IMR-90 (cell line): ENCODE measurements at regions not wholly inside any gene's neighbourhood (a gene's known extent, or its start where the extent isn't known, plus 50 kb on each side); places are given as distances from the start of the nearest gene placed in this dataset.

Experiments used
- ATAC-seq: fragments of 200-7000 bp; cut with Tn5 transposase; 2 replicates; pipeline ENCODE4 v1.9.1; 2020; ENCODE audit warnings: low read depth, mild to moderate bottlenecking, moderate library complexity
- BruUV-seq: library from RNA; stranded (reverse); fragments of 400-500 nt; replicated peaks from 2 replicates; lab custom pipeline; 2021; lab: Mats Ljungman, UMichigan
- CTCF ChIA-PET: fragments of 300-600 bp; formaldehyde crosslinking; extraction: SDS; loops from one replicate; lab custom pipeline; 2021; ENCODE audit warnings: antibody characterized with exemption; lab: Yijun Ruan, JAX
- POLR2A ChIA-PET: fragments of 300-600 bp; sonication (Branson Sonifier 250); formaldehyde crosslinking; loops from one replicate; lab custom pipeline; 2022; ENCODE audit warnings: antibody characterized with exemption; ENCODE audit not compliant: unreplicated experiment; lab: Charles Lee
- DNase-seq: peaks from one replicate; pipeline ENCODE4 v3.0.0; 2013
- H2AFZ ChIP-seq: replicated peaks from 2 replicates; pipeline ENCODE3; 2013; ENCODE audit warnings: low read length, mild to moderate bottlenecking; ENCODE audit not compliant: poor library complexity
- H2AK5ac ChIP-seq: 2 replicates; pipeline ENCODE4 v1.6.1; 2013; ENCODE audit warnings: low read depth, low read length, inconsistent platforms
- H2AK9ac ChIP-seq: replicated peaks from 2 replicates; pipeline ENCODE3; 2013; ENCODE audit warnings: mild to moderate bottlenecking, low read depth, low read length, moderate library complexity; ENCODE audit not compliant: poor library complexity
- H2BK120ac ChIP-seq: 2 replicates; pipeline ENCODE4 v1.6.1; 2013; ENCODE audit warnings: low read depth, low read length, inconsistent platforms
- H2BK15ac ChIP-seq: 3 replicates; pipeline ENCODE4 v1.6.1; 2013; ENCODE audit warnings: low read depth, low read length, inconsistent platforms
- H2BK20ac ChIP-seq: 2 replicates; pipeline ENCODE4 v1.6.1; 2013; ENCODE audit warnings: low read depth, mild to moderate bottlenecking, inconsistent platforms, low read length, moderate library complexity
- H2BK5ac ChIP-seq: 2 replicates; pipeline ENCODE4 v1.6.1; 2013; ENCODE audit warnings: mild to moderate bottlenecking, low read depth, low read length, inconsistent platforms; ENCODE audit not compliant: poor library complexity, severe bottlenecking
- H3K14ac ChIP-seq: replicated peaks from 2 replicates; pipeline ENCODE4 v1.6.1; 2013; ENCODE audit warnings: low read depth, low read length, inconsistent platforms
- H3K18ac ChIP-seq: 2 replicates; pipeline ENCODE4 v1.6.1; 2013; ENCODE audit warnings: low read depth, low read length, control low read depth
- H3K23ac ChIP-seq: 2 replicates; pipeline ENCODE4 v1.6.1; 2013; ENCODE audit warnings: low read depth, low read length, inconsistent platforms
- H3K27ac ChIP-seq: 2 replicates; pipeline ENCODE4 v1.5.1; 2013; ENCODE audit warnings: mild to moderate bottlenecking, control low read depth, low read length; ENCODE audit not compliant: insufficient read depth
- H3K27me3 ChIP-seq: 2 replicates; pipeline ENCODE4 v1.6.1; 2013; ENCODE audit warnings: low read length; ENCODE audit not compliant: control insufficient read depth, insufficient read depth
- H3K36me3 ChIP-seq: 2 replicates; pipeline ENCODE4 v1.6.1; 2013; ENCODE audit warnings: low read length, mixed read lengths; ENCODE audit not compliant: control insufficient read depth, insufficient read depth
- H3K4ac ChIP-seq: 2 replicates; pipeline ENCODE4 v1.6.1; 2013; ENCODE audit warnings: low read depth, low read length, inconsistent platforms
- H3K4me1 ChIP-seq: 2 replicates; pipeline ENCODE4 v1.6.1; 2013; ENCODE audit warnings: low read length, mixed read lengths; ENCODE audit not compliant: control insufficient read depth, insufficient read depth
- H3K4me2 ChIP-seq: 2 replicates; pipeline ENCODE4 v1.6.1; 2013; ENCODE audit warnings: low read depth, mild to moderate bottlenecking, control low read depth, low read length, moderate library complexity
- H3K4me3 ChIP-seq: 2 replicates; pipeline ENCODE4 v1.5.1; 2013; ENCODE audit warnings: low read depth, mild to moderate bottlenecking, control low read depth, low read length, moderate library complexity; ENCODE audit not compliant: insufficient read depth
- H3K56ac ChIP-seq: 2 replicates; pipeline ENCODE4 v1.6.1; 2013; ENCODE audit warnings: low read length, inconsistent platforms; ENCODE audit not compliant: insufficient read depth; ENCODE audit errors: extremely low read depth
- H3K79me1 ChIP-seq, 2 experiments: 2 replicates each; pipeline ENCODE4 v1.6.1; 2013; ENCODE audit warnings: low read length in 2 of 2, inconsistent platforms in 1 of 2, low read depth in 1 of 2
- H3K9ac ChIP-seq: 2 replicates; pipeline ENCODE4 v1.6.1; 2013; ENCODE audit warnings: low read depth, low read length, control low read depth
- H3K9me1 ChIP-seq: 2 replicates; pipeline ENCODE4 v1.6.1; 2013; ENCODE audit warnings: low read length, inconsistent platforms; ENCODE audit not compliant: insufficient read depth
- H3K9me3 ChIP-seq: 2 replicates; pipeline ENCODE4 v1.6.1; 2013; ENCODE audit warnings: low read length; ENCODE audit not compliant: control insufficient read depth, insufficient read depth
- H4K20me1 ChIP-seq: 2 replicates; pipeline ENCODE4 v1.6.1; 2013; ENCODE audit warnings: low read length, inconsistent platforms; ENCODE audit not compliant: insufficient read depth
- H4K5ac ChIP-seq: 2 replicates; pipeline ENCODE4 v1.6.1; 2013; ENCODE audit warnings: mild to moderate bottlenecking, low read depth, low read length, control low read depth
- H4K8ac ChIP-seq, 2 experiments: 2 replicates each; pipeline ENCODE4 v1.6.1; 2013; ENCODE audit warnings: low read depth in 2 of 2, low read length in 2 of 2, control low read depth in 1 of 2, inconsistent platforms in 1 of 2
- H4K91ac ChIP-seq: 2 replicates; pipeline ENCODE4 v1.6.1; 2013; ENCODE audit warnings: low read depth, low read length, inconsistent platforms; ENCODE audit not compliant: insufficient read depth
- BHLHE40 ChIP-seq: fragments of 150-350 bp; IDR thresholded peaks from 2 replicates; pipeline ENCODE4 v1.6.1; 2016; ENCODE audit warnings: mild to moderate bottlenecking, low read depth, low read length
- CEBPB ChIP-seq: IDR thresholded peaks from 2 replicates; pipeline ENCODE4 v1.6.1; 2012; ENCODE audit warnings: low read depth, low read length, improper control_type of control experiment
- CHD1 ChIP-seq: IDR thresholded peaks from 2 replicates; pipeline ENCODE4 v1.6.1; 2012; ENCODE audit warnings: low read depth, low read length, improper control_type of control experiment
- FOS ChIP-seq: fragments of 150-350 bp; IDR thresholded peaks from 2 replicates; pipeline ENCODE4 v1.6.1; 2016; ENCODE audit warnings: low read depth, low read length
- MAFK ChIP-seq: IDR thresholded peaks from 2 replicates; pipeline ENCODE4 v1.6.1; 2012; ENCODE audit warnings: low read depth, low read length, improper control_type of control experiment
- MAZ ChIP-seq: IDR thresholded peaks from 2 replicates; pipeline ENCODE4 v1.6.1; 2012; ENCODE audit warnings: low read depth, mild to moderate bottlenecking, low read length, improper control_type of control experiment, moderate library complexity, borderline replicate concordance
- MXI1 ChIP-seq: IDR thresholded peaks from 2 replicates; pipeline ENCODE4 v1.6.1; 2012; ENCODE audit warnings: low read depth, mild to moderate bottlenecking, low read length, moderate library complexity, borderline replicate concordance
- NFE2L2 ChIP-seq: fragments of 150-350 bp; IDR thresholded peaks from 2 replicates; pipeline ENCODE4 v1.6.1; 2016; ENCODE audit warnings: low read depth, mild to moderate bottlenecking, low read length
- POLR2A ChIP-seq: IDR thresholded peaks from 2 replicates; pipeline ENCODE4 v1.6.1; 2012; ENCODE audit warnings: mild to moderate bottlenecking, low read depth, low read length
- RAD21 ChIP-seq: IDR thresholded peaks from 2 replicates; pipeline ENCODE4 v1.6.1; 2012; ENCODE audit warnings: low read length, improper control_type of control experiment
- RCOR1 ChIP-seq: IDR thresholded peaks from 2 replicates; pipeline ENCODE4 v1.6.1; 2012; ENCODE audit warnings: mild to moderate bottlenecking, low read length, improper control_type of control experiment; ENCODE audit not compliant: insufficient replicate concordance
- RFX5 ChIP-seq: IDR thresholded peaks from 2 replicates; pipeline ENCODE4 v1.8.0; 2012; ENCODE audit warnings: low read depth, mild to moderate bottlenecking, low read length, moderate library complexity
- SMC3 ChIP-seq: fragments of 150-350 bp; IDR thresholded peaks from 2 replicates; pipeline ENCODE4 v1.6.1; 2016; ENCODE audit warnings: low read depth, mild to moderate bottlenecking, antibody characterized with exemption, low read length, moderate library complexity
- WGBS, 2 experiments: methylation state at CpG; one replicate each; pipeline versions ENCODE4 v1.1.5 to v1.1.7; 2013; ENCODE audit warnings: missing lambda C conversion rate in 2 of 2; ENCODE audit not compliant: insufficient read length in 1 of 2; ENCODE audit errors: extremely low coverage in 2 of 2; 5-methylcytosine and 5-hydroxymethylcytosine counted together
- dilution Hi-C: fragments of 300-500 bp; cut with HindIII; formaldehyde crosslinking; loops from one replicate; pipeline ENCODE4 v1.14.3; 2018; ENCODE audit warnings: low sequenced_read_pairs; ENCODE audit not compliant: unreplicated experiment
- in situ Hi-C: fragments of 300-500 bp; cut with MboI; formaldehyde crosslinking; loops from 3 replicates; pipeline ENCODE4 v1.14.3; 2019; ENCODE audit warnings: low sequenced_read_pairs, inconsistent platforms, mixed read lengths
- intact Hi-C: fragments of 100-400 bp; cut with micrococcal nuclease; formaldehyde crosslinking; loops from 2 replicates; pipeline ENCODE4 v1.10.0; 2022
- TF ChIP-seq, protein P1 (sequence below): conservative IDR thresholded peaks from 2 replicates; pipeline ENCODE4 v1.5.1; 2012; ENCODE audit warnings: mild to moderate bottlenecking, low read depth, low read length, improper control_type of control experiment
- TF ChIP-seq, protein P2 (sequence below): fragments of 150-350 bp; IDR thresholded peaks from 2 replicates; pipeline ENCODE4 v1.6.1; 2017; ENCODE audit warnings: mild to moderate bottlenecking, antibody characterized with exemption, low read length, low read depth
- TF ChIP-seq, protein P3 (sequence below): fragments of 150-350 bp; IDR thresholded peaks from 2 replicates; pipeline ENCODE4 v1.6.1; 2016; ENCODE audit warnings: low read depth, mild to moderate bottlenecking, low read length, moderate library complexity, borderline replicate concordance

DNA sequence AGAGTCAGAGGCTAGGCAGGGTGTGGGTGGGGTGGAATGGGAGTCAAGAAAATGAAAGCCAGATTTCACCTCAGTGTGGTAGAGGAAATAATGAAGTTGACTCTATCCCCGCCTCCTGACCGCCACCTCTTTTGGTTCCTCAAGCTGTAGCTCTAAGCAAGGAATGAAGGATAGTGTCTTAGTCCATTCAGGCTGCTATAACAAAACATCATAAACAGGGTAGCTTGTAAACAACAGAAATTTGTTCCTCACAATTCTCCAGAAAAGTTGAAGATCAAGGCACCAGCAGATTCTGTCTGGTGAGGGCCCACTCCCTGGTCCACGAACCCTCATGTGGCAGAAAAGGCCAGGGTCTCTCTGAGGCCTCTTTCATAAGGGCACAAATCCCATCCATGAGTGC lies 109.1 kb upstream of the AMN1 start:
- H2BK20ac ChIP-seq: no peak overlapping the region
- H2AFZ ChIP-seq: no peak overlapping the region
- no peak overlapping the region for H4K8ac ChIP-seq
- H3K9ac ChIP-seq: no peak overlapping the region
- H3K27ac ChIP-seq: no peak overlapping the region
- no peaks in the 10 kb centered on the region for H3K4me1 ChIP-seq
- WGBS, 2 experiments: no CpG with 5 or more reads among the region's 3 CpGs
- no peak overlapping the region for H4K5ac ChIP-seq
- H3K4me3 ChIP-seq: no peak overlapping the region
- intact Hi-C loops: no loop called here
- POLR2A ChIA-PET: no interaction called here
- ATAC-seq: no peak
- no peaks in the 10 kb centered on the region for H4K20me1 ChIP-seq
- H2AK5ac ChIP-seq: no peak overlapping the region
- H2BK120ac ChIP-seq: no peak overlapping the region
- dilution Hi-C loops: no loop called here
- no peaks in the 10 kb centered on the region for H3K36me3 ChIP-seq
- no peak for TF ChIP-seq POLR2A
- TF ChIP-seq SMC3: no peak
- TF ChIP-seq CHD1: no peak
- TF ChIP-seq RAD21: no peak
- TF ChIP-seq MAFK: no peak
- no peak for TF ChIP-seq FOS
- TF ChIP-seq, protein P1, sequence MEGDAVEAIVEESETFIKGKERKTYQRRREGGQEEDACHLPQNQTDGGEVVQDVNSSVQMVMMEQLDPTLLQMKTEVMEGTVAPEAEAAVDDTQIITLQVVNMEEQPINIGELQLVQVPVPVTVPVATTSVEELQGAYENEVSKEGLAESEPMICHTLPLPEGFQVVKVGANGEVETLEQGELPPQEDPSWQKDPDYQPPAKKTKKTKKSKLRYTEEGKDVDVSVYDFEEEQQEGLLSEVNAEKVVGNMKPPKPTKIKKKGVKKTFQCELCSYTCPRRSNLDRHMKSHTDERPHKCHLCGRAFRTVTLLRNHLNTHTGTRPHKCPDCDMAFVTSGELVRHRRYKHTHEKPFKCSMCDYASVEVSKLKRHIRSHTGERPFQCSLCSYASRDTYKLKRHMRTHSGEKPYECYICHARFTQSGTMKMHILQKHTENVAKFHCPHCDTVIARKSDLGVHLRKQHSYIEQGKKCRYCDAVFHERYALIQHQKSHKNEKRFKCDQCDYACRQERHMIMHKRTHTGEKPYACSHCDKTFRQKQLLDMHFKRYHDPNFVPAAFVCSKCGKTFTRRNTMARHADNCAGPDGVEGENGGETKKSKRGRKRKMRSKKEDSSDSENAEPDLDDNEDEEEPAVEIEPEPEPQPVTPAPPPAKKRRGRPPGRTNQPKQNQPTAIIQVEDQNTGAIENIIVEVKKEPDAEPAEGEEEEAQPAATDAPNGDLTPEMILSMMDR: no peak
- no peak for TF ChIP-seq NFE2L2
- TF ChIP-seq RFX5: no peak
- TF ChIP-seq, protein P2, sequence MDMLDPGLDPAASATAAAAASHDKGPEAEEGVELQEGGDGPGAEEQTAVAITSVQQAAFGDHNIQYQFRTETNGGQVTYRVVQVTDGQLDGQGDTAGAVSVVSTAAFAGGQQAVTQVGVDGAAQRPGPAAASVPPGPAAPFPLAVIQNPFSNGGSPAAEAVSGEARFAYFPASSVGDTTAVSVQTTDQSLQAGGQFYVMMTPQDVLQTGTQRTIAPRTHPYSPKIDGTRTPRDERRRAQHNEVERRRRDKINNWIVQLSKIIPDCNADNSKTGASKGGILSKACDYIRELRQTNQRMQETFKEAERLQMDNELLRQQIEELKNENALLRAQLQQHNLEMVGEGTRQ: no peak
- no peak for TF ChIP-seq MXI1
- no peak for TF ChIP-seq MAZ
- TF ChIP-seq CEBPB: no peak
- TF ChIP-seq BHLHE40: no peak
- no peak for TF ChIP-seq RCOR1
- TF ChIP-seq, protein P3, sequence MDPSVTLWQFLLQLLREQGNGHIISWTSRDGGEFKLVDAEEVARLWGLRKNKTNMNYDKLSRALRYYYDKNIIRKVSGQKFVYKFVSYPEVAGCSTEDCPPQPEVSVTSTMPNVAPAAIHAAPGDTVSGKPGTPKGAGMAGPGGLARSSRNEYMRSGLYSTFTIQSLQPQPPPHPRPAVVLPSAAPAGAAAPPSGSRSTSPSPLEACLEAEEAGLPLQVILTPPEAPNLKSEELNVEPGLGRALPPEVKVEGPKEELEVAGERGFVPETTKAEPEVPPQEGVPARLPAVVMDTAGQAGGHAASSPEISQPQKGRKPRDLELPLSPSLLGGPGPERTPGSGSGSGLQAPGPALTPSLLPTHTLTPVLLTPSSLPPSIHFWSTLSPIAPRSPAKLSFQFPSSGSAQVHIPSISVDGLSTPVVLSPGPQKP: no peak
- no peak overlapping the region for H2AK9ac ChIP-seq
- BruUV-seq: no TSS peak
- no peak overlapping the region for H3K4me2 ChIP-seq
- H3K18ac ChIP-seq: no peak overlapping the region
- CTCF ChIA-PET: interaction anchor here (0.6 kb wide), 1 partner anchor 20 kb away, joined by 3 read pairs; no protein-coding TSS in a partner anchor
- H2BK5ac ChIP-seq: no peak overlapping the region
- no peaks in the 10 kb centered on the region for H3K9me1 ChIP-seq
- H3K56ac ChIP-seq: no peak overlapping the region
- H3K79me1 ChIP-seq: no peaks in the 10 kb centered on the region
- no peak overlapping the region for H3K4ac ChIP-seq
- H3K14ac ChIP-seq: no peak overlapping the region
- DNase-seq: no peak
- in situ Hi-C loops: no loop called here
- H3K23ac ChIP-seq: no peak overlapping the region
- no peaks in the 10 kb centered on the region for H3K27me3 ChIP-seq
- no peak overlapping the region for H4K91ac ChIP-seq
- no peak overlapping the region for H2BK15ac ChIP-seq
- H3K9me3 ChIP-seq: no peaks in the 10 kb centered on the region
